H9 (cell line): ENCODE measurements at regions not wholly inside any gene's neighbourhood (a gene's known extent, or its start where the extent isn't known, plus 50 kb on each side); places are given as distances from the start of the nearest gene placed in this dataset.

Experiments
- DNase-seq: peaks from one replicate; pipeline ENCODE4 v3.0.0-alpha.2; 2017
- H2AFZ ChIP-seq: one replicate; pipeline ENCODE4 v1.6.1; 2013; ENCODE audit warnings: mild to moderate bottlenecking, low read length, control low read depth, moderate library complexity
- H2AK5ac ChIP-seq: 2 replicates; pipeline ENCODE4 v1.6.1; 2013; ENCODE audit warnings: low read length, control low read depth, mixed read lengths; ENCODE audit not compliant: insufficient read length
- H2BK120ac ChIP-seq: one replicate; pipeline ENCODE4 v1.6.1; 2013; ENCODE audit warnings: low read depth, mild to moderate bottlenecking, low read length, control low read depth, inconsistent platforms; ENCODE audit not compliant: poor library complexity, severe bottlenecking
- H2BK12ac ChIP-seq: 2 replicates; pipeline ENCODE4 v1.6.1; 2013; ENCODE audit warnings: low read length, control low read depth, mixed read lengths, low read depth; ENCODE audit not compliant: insufficient read length
- H2BK15ac ChIP-seq: 2 replicates; pipeline ENCODE4 v1.6.1; 2013; ENCODE audit warnings: low read depth, low read length, control low read depth
- H2BK20ac ChIP-seq: one replicate; pipeline ENCODE4 v1.6.1; 2013; ENCODE audit warnings: low read depth, mild to moderate bottlenecking, low read length, control low read depth, inconsistent platforms; ENCODE audit not compliant: poor library complexity, severe bottlenecking
- H2BK5ac ChIP-seq: 2 replicates; pipeline ENCODE4 v1.6.1; 2013; ENCODE audit warnings: low read length, control low read depth, mixed read lengths; ENCODE audit not compliant: insufficient read length
- H3K14ac ChIP-seq: 2 replicates; pipeline ENCODE4 v1.6.1; 2013; ENCODE audit warnings: low read length, control low read depth; ENCODE audit not compliant: insufficient read depth
- H3K18ac ChIP-seq: 2 replicates; pipeline ENCODE4 v1.6.1; 2013; ENCODE audit warnings: low read depth, mild to moderate bottlenecking, mixed read lengths, low read length, control low read depth; ENCODE audit not compliant: insufficient read length
- H3K23ac ChIP-seq: 2 replicates; pipeline ENCODE4 v1.6.1; 2013; ENCODE audit warnings: low read length, control low read depth, mixed read lengths, low read depth; ENCODE audit not compliant: insufficient read length
- H3K23me2 ChIP-seq: 2 replicates; pipeline ENCODE4 v1.6.1; 2013; ENCODE audit warnings: low read depth, mild to moderate bottlenecking, mixed read lengths, low read length, control low read depth; ENCODE audit not compliant: insufficient read length, poor library complexity, severe bottlenecking
- H3K27ac ChIP-seq: 2 replicates; pipeline ENCODE4 v1.5.1; 2013; ENCODE audit warnings: low read length, control low read depth, mixed read lengths, low read depth; ENCODE audit not compliant: insufficient read length
- H3K27me3 ChIP-seq: 2 replicates; pipeline ENCODE4 v1.6.1; 2013; ENCODE audit warnings: low read length, control low read depth, inconsistent platforms; ENCODE audit not compliant: insufficient read depth
- H3K4ac ChIP-seq: 2 replicates; pipeline ENCODE4 v1.6.1; 2013; ENCODE audit warnings: low read depth, mild to moderate bottlenecking, control low read depth, inconsistent platforms, low read length, moderate library complexity
- H3K4me1 ChIP-seq: 2 replicates; pipeline ENCODE4 v1.6.1; 2013; ENCODE audit warnings: low read length, control low read depth, inconsistent platforms; ENCODE audit not compliant: insufficient read depth
- H3K4me2 ChIP-seq: 2 replicates; pipeline ENCODE4 v1.6.1; 2013; ENCODE audit warnings: low read length, control low read depth, mixed read lengths; ENCODE audit not compliant: insufficient read length, insufficient read depth
- H3K56ac ChIP-seq: 2 replicates; pipeline ENCODE4 v1.6.1; 2013; ENCODE audit warnings: low read depth, mild to moderate bottlenecking, mixed read lengths, low read length, control low read depth; ENCODE audit not compliant: insufficient read length
- H3K79me1 ChIP-seq: 2 replicates; pipeline ENCODE4 v1.6.1; 2013; ENCODE audit warnings: low read depth, mild to moderate bottlenecking, moderate library complexity, low read length, control low read depth, inconsistent platforms; ENCODE audit not compliant: insufficient read depth, poor library complexity, severe bottlenecking
- H3K79me2 ChIP-seq: 2 replicates; pipeline ENCODE4 v1.6.1; 2013; ENCODE audit warnings: low read length, control low read depth, inconsistent platforms; ENCODE audit not compliant: insufficient read depth
- H3K9ac ChIP-seq: 2 replicates; pipeline ENCODE4 v1.6.1; 2013; ENCODE audit warnings: low read length, control low read depth, mixed read lengths; ENCODE audit not compliant: insufficient read length; ENCODE audit errors: extremely low read depth
- H3K9me3 ChIP-seq: one replicate; pipeline ENCODE4 v1.6.1; 2013; ENCODE audit warnings: low read depth, low read length, inconsistent platforms; ENCODE audit not compliant: control insufficient read depth
- H3T11ph ChIP-seq: one replicate; pipeline ENCODE4 v1.6.1; 2013; ENCODE audit warnings: mild to moderate bottlenecking, low read length, control low read depth, inconsistent platforms
- H4K20me1 ChIP-seq: one replicate; pipeline ENCODE4 v1.6.1; 2013; ENCODE audit not compliant: control insufficient read depth, insufficient read length, insufficient read depth
- H4K5ac ChIP-seq: 2 replicates; pipeline ENCODE4 v1.6.1; 2013; ENCODE audit warnings: low read depth, mild to moderate bottlenecking, mixed read lengths, low read length, control low read depth; ENCODE audit not compliant: insufficient read length
- H4K8ac ChIP-seq: replicated peaks from 2 replicates; pipeline ENCODE4 v1.6.1; 2013; ENCODE audit warnings: low read length, control low read depth, mixed read lengths, low read depth; ENCODE audit not compliant: insufficient read length
- H4K91ac ChIP-seq: 2 replicates; pipeline ENCODE4 v1.6.1; 2013; ENCODE audit warnings: low read depth, mild to moderate bottlenecking, moderate library complexity, mixed read lengths, low read length, control low read depth; ENCODE audit not compliant: insufficient read length
- H3K27ac Mint-ChIP-seq, 3 experiments: 2 replicates in 2 of 3; 3 replicates in 1 of 3; pipeline ENCODE4 v1.8.0; 2020 to 2021; ENCODE audit warnings: mixed read lengths in 3 of 3, mild to moderate bottlenecking in 1 of 3, moderate library complexity in 1 of 3
- H3K27me3 Mint-ChIP-seq: 2 replicates; pipeline ENCODE4 v1.8.0; 2021; ENCODE audit warnings: low read depth, mild to moderate bottlenecking, moderate library complexity, mixed read lengths
- H3K36me3 Mint-ChIP-seq, 3 experiments: 2 replicates in 2 of 3; 3 replicates in 1 of 3; pipeline ENCODE4 v1.8.0; 2020 to 2021; ENCODE audit warnings: low read depth in 3 of 3, mixed read lengths in 3 of 3; ENCODE audit not compliant: insufficient read depth in 1 of 3
- H3K4me1 Mint-ChIP-seq, 2 experiments: 2 replicates each; pipeline ENCODE4 v1.8.0; 2020; ENCODE audit warnings: mixed read lengths in 2 of 2
- H3K4me3 Mint-ChIP-seq, 2 experiments: 2 replicates in 1 of 2; 3 replicates in 1 of 2; pipeline ENCODE4 v1.8.0; 2020 to 2021; ENCODE audit warnings: mild to moderate bottlenecking in 2 of 2, mixed read lengths in 2 of 2, moderate library complexity in 1 of 2
- H3K9me3 Mint-ChIP-seq, 2 experiments: 2 replicates in 1 of 2; 3 replicates in 1 of 2; pipeline ENCODE4 v1.8.0; 2020; ENCODE audit warnings: mild to moderate bottlenecking in 2 of 2, mixed read lengths in 2 of 2, moderate library complexity in 1 of 2
- WGBS: extraction: QIAGEN DNeasy Blood & Tissue Kit; methylation state at CpG from one replicate; pipeline ENCODE4 v1.1.7; 2013; ENCODE audit warnings: missing lambda C conversion rate, low lambda C conversion rate, mixed read lengths; ENCODE audit not compliant: insufficient read length; ENCODE audit errors: extremely low coverage; 5-methylcytosine and 5-hydroxymethylcytosine counted together
- TF ChIP-seq, protein P1 (sequence below): fragments of 200-600 bp; sonication (generic); conservative IDR thresholded peaks from 3 replicates; pipeline ENCODE4 v1.8.0; 2021; ENCODE audit warnings: antibody characterized with exemption, mild to moderate bottlenecking

DNA sequence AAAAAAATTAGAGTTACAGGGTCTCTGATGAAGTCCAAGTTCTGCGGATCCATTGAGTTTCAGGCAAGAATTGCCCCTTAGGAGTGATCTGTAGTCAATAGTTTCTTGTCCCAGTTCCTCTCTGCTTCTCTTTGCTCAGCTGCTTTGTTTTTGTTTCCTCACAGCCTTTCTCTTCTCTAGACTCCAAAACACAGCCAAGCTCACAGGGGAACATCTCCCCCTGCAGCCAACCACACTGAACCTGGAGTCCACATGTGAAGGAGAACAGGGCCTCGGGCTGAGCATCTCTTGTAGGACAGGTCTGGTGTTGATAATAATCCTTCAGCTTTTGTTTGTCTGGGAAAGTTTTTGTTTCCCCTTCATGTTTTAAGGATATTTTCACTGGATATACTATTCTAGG, 202.6 kb upstream of the ATP10A start:
- no peaks in the 10 kb centered on the region for H3K79me1 ChIP-seq
- H3K56ac ChIP-seq: no peak overlapping the region
- no peak overlapping the region for H3K27ac ChIP-seq
- no peak overlapping the region for H3K4me3 Mint-ChIP-seq
- H3K9ac ChIP-seq: no peak overlapping the region
- no peaks in the 10 kb centered on the region for H3K79me2 ChIP-seq
- no peak overlapping the region for H4K5ac ChIP-seq
- no peak for DNase-seq
- no peaks in the 10 kb centered on the region for H3K9me3 Mint-ChIP-seq
- H4K20me1 ChIP-seq: no peaks in the 10 kb centered on the region
- no peak overlapping the region for H3K23ac ChIP-seq
- H2AK5ac ChIP-seq: no peak overlapping the region
- H3K9me3 ChIP-seq: no peaks in the 10 kb centered on the region
- H3K14ac ChIP-seq: no peak overlapping the region
- no peaks in the 10 kb centered on the region for H3K23me2 ChIP-seq
- H2BK15ac ChIP-seq: no peak overlapping the region
- H3T11ph ChIP-seq: no peak overlapping the region
- H2BK12ac ChIP-seq: no peak overlapping the region
- H4K8ac ChIP-seq: no peak overlapping the region
- H3K4me1 Mint-ChIP-seq: peaks cover 11 to 22% of the 10 kb centered on the region in 2 experiments
- H2BK20ac ChIP-seq: no peak overlapping the region
- H3K18ac ChIP-seq: no peak overlapping the region
- no peak overlapping the region for H3K4ac ChIP-seq
- H2BK120ac ChIP-seq: no peak overlapping the region
- H3K36me3 Mint-ChIP-seq: no peaks in the 10 kb centered on the region
- H4K91ac ChIP-seq: no peak overlapping the region
- TF ChIP-seq, protein P1, sequence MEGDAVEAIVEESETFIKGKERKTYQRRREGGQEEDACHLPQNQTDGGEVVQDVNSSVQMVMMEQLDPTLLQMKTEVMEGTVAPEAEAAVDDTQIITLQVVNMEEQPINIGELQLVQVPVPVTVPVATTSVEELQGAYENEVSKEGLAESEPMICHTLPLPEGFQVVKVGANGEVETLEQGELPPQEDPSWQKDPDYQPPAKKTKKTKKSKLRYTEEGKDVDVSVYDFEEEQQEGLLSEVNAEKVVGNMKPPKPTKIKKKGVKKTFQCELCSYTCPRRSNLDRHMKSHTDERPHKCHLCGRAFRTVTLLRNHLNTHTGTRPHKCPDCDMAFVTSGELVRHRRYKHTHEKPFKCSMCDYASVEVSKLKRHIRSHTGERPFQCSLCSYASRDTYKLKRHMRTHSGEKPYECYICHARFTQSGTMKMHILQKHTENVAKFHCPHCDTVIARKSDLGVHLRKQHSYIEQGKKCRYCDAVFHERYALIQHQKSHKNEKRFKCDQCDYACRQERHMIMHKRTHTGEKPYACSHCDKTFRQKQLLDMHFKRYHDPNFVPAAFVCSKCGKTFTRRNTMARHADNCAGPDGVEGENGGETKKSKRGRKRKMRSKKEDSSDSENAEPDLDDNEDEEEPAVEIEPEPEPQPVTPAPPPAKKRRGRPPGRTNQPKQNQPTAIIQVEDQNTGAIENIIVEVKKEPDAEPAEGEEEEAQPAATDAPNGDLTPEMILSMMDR: peak; percentile 52; the same call in 2 of the 3 replicates
- H3K4me2 ChIP-seq: no peak overlapping the region
- H3K27ac Mint-ChIP-seq: peak overlapping the region in 1 of 3 experiments; percentile 6; a peak in 1 of 7 replicates
- no peaks in the 10 kb centered on the region for H3K27me3 ChIP-seq
- no peaks in the 10 kb centered on the region for H3K27me3 Mint-ChIP-seq
- WGBS: no CpG with 5 or more reads among the region's 2 CpGs
- H2BK5ac ChIP-seq: no peak overlapping the region
- H2AFZ ChIP-seq: no peak overlapping the region
- H3K4me1 ChIP-seq: no peaks in the 10 kb centered on the region; the same call in 1 of the 2 replicates
